Hematopoietic multipotent progenitor cell treated with erythropoietin and hydrocortisone succinate and interleukin-3 and kit ligand, for 6 days (in vitro differentiated cells): ENCODE measurements at regions not wholly inside any gene's neighbourhood (a gene's known extent, or its start where the extent isn't known, plus 50 kb on each side); places are given as distances from the start of the nearest gene placed in this dataset.
"Not testable (repeated sequence)": the region's sequence is repeated elsewhere in the genome, so short reads cannot be mapped to it uniquely, and the experiment has no call there.

Experiments used
- DNase-seq: peaks from one replicate; pipeline ENCODE4 v3.0.0-alpha.2; 2015

DNA sequence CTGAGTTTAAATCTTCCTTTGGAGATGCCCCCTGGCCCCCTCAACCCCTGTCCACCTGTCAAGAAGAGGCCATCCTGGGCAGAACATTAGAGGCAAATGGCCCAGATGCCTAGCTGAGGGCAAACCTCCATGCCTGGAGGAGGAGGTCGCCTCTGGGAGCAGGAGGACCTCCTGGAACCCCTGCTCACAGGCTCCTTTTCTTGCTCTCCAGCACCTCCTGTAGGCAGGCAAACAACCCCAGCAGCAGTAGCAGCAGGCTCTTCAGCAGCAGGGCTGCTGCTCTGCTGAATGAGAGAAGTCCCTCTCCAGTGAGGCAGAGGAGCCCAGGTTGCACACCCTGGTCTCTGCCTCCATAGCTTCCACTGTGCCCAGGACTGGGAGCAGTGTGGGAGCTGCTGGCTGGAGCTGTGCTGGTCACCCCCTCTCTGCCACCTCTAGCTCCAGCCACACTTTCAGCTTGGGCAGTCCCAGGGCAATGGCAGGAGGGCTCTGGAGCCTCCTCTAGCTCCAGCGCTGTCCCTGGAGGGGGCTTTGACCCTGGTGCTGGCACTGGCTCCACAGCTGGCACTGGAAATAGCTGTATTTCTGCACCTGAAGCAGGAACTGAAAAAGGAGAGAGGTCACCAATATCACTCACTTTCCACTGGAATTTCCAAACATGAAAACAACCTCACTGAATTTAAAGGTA, 1494.5 kb upstream of the TPTE start:
- not testable (repeated sequence) for DNase-seq

- not testable (repeated sequence) for DNase-seq
These were observed 1494.0 kb upstream of the TPTE start for GRCh38 chr21:9027417-9027800.

GRCh38 chr21:9028624-9029431, 1492.6 kb upstream of the TPTE start:
- not testable (repeated sequence) for DNase-seq

DNA sequence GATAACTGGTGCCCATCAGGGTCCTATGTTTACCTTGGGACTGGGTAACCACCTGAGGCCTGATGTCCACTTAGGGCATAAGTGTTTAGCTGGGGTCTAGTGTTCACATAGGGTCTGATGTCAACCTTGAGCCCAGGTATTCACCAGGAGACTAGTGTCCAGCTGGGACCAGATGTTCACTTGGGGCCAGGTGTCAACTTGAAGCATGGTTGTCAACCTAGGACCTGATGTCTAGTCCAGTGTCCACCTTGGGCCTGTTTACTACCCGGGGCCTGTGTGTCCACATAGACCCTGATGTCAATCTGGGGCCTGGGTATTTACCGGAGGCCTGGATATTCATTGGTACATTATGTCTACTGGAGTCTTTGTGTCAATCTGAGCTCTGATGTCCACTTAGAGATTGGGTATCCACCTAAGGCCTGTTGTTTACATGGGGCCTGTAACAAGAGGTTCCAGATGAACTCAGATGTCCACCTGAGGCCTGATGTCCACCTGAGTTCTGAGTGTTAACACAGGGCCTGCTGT, 1491.2 kb upstream of the TPTE start:
- not testable (repeated sequence) for DNase-seq

DNA sequence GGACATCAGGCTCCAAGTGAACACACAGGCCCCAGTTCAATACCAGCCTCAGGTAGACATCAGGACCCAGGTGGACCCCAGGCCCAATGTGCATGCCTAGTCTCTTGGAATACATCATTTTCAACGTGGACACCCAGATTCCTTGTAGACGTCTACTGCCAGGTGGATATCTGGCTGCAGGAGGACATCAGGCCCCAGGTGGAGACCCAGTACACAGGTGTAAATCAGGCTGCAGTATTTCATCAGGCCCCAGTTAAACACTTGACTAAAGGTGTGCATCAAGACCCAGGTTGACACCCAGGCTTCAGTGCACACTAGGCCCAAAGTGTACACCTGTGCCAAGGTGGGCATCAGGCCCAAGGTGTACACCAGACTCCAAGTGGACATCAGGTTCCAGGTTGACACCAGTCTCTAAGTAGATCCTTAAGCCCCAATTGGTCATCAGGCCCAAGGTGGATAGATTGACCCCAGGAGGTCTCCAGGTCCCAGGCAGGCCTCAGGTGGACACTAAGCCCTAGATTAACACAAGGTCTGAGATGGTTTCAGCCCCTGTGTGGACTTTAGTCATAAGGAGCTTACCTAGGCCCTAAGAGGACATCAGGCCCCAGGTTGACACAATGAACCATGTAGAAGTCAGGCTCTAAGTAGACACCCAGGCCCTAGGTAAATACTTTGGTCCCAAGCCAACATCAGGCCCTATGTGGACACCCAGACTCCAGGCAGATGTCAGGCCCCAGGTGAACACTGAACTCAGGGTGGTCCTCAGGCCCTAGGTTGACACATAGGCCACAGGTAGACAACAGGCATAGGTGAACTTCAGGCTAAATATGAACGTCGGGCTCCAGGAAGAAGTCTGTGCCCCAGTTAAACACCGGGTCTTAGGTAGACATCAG, 1489.7 kb upstream of the TPTE start:
- DNase-seq: not testable (repeated sequence)

DNA sequence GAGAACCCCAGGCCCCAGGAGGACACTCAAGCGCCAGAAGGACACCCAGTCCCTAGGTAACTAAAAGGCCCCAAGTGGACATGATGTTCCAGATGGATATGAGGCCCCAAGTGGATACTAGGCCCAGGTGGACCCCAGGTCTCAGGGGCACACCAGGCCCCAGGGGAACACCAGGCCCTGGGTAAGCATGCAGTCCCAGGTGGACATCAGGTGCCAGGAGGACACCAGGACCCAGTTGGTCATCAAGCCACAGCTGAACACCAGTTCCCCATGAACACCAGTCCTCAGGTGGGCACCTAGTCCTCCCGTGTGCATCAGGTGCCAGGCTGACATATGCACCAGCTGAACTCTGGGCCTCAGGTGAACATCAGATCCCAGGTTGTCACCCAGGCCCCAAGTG, 1488.8 kb upstream of the TPTE start:
- not testable (repeated sequence) for DNase-seq

DNA sequence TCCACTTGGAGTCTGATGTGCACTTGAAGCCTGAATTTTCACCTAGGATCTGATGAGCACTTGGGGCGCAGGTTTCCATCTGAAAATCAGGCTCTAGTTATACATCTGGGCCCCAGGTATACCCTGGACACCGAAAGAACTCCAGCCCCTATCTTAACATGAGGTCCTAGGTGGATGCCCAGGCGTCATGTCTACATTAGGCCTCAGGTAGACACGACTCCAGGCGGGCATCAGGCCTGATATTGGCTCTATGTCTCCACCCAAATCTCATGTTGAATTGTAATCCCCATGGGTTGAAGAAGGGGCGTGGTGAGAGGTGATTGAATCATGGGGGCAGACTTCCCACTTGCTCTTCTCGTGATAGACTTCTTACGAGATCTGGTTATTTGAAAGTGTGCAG, 1488.1 kb upstream of the TPTE start:
- not testable (repeated sequence) for DNase-seq

GRCh38 chr21:9034491-9035200, 1486.7 kb upstream of the TPTE start:
- not testable (repeated sequence) for DNase-seq

GRCh38 chr21:9035225-9035624, 1486.2 kb upstream of the TPTE start:
- not testable (repeated sequence) for DNase-seq

DNA sequence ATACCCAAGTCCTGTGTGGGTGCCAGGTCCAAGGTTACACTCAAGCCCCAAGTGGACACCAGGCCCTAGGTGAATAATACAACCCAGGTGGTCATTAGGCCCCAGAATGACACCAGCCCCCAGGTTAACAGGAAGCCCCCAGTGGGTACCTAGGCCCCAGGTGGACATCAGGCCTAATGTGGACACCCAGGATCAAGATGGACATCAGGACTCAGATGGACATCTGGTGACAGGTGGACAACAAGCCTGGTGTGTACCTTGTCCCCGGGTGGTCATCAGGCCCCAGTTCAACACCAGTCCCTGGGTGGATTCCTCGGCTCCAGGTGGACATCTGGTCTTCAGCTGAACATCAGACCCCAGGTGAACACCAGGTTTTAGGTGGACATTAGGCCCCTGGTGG, 1485.4 kb upstream of the TPTE start:
- not testable (repeated sequence) for DNase-seq

GRCh38 chr21:9036966-9037587, 1484.3 kb upstream of the TPTE start:
- DNase-seq: not testable (repeated sequence)

DNA sequence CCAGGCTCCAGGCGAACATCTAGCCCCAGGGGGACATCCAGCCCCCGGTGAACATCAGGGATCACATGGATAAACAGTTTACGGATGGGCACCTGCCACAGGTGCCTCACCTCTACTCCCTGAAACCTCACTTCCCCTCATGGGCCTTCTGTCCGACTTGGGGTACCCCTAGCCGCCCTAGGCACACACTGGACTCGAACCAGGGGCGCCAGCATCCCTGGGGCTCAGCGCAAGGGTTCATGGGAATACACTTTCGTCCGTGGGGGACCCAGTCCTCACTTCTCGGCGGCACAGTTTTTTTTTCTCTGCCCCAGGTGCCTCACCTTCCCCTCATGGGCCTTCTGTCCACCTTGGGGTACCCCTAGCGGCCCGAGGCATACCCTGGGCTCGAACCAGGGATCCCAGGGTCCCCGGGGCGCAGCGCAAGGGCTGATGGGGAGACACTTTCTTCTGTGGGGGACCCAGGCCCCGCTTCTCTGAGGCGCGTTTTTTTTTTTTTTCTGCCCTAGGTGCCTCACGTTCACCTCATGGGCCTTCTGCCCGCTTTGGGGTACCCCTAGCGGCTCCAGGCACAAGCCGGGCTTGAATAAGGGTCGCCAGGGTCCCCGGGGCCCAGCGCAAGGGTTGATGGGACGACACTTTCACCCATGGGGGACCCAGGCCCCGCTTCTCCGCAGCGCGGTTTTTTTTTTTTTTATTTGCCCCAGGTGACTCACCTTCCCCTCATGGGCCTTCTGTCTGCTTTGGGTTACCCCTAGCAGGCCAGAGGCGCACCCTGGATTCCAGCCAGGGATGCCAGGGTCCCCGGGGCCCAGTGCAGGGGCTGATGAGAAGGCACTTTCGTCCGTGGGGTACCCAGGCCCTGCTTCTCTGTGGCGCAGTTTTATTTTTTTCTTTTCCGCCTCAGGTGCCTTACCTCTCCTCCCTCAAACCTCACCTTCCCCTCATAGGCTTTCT, 1483.5 kb upstream of the TPTE start:
- not testable (repeated sequence) for DNase-seq

- not testable (repeated sequence) for DNase-seq
These were observed 1481.6 kb upstream of the TPTE start for GRCh38 chr21:9039520-9040365.

- not testable (repeated sequence) for DNase-seq
These were observed 1481.0 kb upstream of the TPTE start for GRCh38 chr21:9040406-9040805.

DNA sequence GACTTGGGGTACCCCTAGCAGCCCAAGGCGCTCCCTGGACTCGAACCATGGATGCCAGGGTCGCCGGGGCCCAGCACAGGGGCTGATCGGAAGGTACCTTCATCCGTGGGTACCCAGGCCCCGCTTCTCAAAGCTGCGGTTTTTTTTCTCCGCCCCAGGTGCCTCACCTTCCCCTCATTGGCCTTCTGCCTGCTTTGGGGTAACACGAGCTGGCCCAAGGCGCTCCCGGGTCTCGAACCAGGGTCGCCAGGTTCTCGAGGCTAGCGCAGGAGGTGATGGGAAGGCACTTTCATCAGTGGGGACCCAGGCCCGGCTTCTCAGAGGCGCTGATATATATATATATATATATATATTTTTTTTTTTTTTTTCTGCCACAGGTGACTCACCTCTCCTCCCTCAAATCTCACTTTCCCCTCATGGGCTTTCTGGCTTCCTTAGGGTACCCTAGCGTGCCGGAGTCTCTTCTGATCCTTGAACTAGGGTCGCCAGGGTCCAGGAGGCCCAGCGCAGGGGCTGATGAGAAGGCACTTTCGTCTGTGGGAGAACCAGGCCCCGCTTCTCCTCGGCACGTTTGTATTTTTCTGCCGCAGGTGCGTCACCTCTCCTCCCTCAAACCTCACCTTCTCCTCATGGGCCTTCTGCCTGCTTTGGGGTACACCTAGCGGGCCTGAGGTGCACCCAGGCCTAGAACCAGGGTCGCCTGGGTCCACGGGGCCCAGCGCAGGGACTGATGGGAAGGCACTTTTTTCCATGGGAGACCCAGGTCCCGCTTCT, 1480.0 kb upstream of the TPTE start:
- DNase-seq: not testable (repeated sequence)

DNA sequence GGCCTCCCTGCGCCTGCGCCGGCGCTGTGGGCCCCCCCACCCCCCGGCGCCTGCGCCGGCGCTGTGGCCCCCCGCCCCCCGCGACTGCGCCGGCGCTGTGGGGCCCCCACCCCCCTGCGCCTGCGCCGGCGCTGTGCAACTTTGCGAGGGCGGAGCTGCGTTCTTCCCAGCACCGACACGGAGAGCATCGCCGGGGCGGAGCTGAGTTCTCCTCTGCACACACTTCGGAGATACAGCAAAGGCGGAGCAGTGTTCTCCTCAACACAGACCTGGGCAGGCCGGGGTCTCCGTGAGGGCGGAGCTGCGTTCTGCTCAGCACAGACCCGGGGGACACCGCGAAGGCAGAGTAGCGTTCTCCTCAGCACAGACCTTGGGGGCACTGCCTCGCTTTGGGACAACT, 1478.3 kb upstream of the TPTE start:
- not testable (repeated sequence) for DNase-seq

DNA sequence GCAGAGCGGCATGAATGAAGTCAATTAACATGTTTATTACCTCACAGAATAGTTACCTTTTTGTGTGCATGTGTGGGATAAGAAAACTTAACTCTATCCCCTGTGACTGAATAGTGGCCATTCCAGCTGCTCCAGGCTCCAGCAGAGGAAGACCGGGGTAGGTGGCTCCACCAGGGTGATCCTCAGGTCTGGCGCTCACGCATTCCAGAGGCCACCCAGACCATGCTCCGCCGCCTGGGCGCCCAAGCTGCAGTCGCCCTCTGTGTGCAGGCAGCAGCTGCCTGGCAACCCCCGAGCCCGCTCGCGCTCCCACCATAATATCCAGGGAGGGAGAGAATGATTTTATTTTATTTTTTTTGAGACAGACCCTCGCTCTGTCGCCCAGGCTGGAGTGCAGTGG, 1474.5 kb upstream of the TPTE start:
- DNase-seq: not testable (repeated sequence)

DNA sequence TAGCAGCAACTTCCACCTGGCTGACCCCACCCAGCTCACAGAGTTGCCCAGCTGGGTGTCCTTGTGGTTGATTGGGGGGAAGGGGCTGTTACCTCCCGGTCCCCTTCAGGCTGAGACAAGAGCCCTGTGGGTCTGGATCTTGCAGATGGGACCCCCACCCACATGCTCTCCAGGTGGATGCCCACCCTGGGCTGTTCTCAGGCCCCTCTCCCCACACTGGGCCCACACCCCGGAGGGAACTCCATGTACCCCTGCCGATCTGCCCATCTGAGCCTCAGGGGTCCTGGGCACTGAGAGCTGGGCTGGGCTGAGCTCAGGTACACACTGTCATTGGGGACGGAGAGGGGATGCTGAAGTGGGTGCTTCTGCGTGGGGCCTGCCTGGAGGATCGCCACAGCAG, 1453.9 kb upstream of the TPTE start:
- not testable (repeated sequence) for DNase-seq

DNA sequence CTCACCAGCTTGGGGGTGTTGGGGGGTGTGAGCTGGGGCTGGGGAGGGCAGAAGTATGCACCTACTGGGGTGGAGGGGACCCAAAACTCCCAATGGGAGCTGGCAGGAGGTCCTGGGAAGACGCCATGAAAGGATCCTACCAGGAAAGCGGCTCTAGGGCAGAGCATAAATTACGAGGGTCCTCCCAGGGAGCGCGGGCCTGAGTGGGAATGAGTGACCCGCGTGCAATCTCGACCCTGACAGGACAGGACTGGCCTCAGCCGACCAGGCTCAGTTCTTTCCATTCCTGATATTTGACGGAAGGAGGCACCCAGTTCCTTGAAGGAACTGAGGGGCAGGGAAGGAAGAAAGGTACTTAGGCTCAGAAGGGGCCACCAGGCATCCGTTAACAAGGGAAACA, 1452.8 kb upstream of the TPTE start:
- not testable (repeated sequence) for DNase-seq
